ACHN (cell line): ENCODE measurements at regions not wholly inside any gene's neighbourhood (a gene's known extent, or its start where the extent isn't known, plus 50 kb on each side); places are given as distances from the start of the nearest gene placed in this dataset.
A peak's percentile ranks its signal among the peaks of the same experiment; 100 is the strongest.
"Not testable (repeated sequence)": the region's sequence is repeated elsewhere in the genome, so short reads cannot be mapped to it uniquely, and the experiment has no call there.

Experiments
- DNase-seq: peaks from one replicate; pipeline ENCODE4 v3.0.0-alpha.2; 2015
- in situ Hi-C: cut with HindIII; loops from 2 replicates; pipeline ENCODE4 v1.10.0; 2017; ENCODE audit warnings: low sequenced_read_pairs, low pct_ligation_motif_present, low pct_unique_long_range_greater_than_20kb

DNA sequence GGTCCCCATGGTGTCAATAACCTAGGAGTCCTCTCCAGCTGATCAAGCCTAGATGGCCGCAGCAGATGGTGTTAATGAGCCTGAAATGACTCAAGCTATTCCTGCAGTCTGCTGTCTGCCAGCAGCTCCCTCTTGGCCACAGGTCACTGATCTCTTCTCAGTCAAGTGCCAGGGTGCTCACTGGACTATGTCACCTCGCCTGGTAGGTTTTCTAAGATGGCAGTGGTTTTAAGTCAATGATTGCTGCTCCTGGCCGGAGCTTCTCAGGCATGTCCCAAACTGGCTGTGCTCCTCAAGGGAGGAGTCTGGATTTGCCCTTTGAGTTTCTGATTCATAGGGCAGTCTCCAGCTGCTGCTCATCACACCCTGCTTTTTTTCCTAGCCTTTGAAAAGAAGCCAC, 58.6 kb upstream of the SHISA6 start:
- peak; percentile 92 for DNase-seq
- in situ Hi-C loops, result no loop called here

DNA sequence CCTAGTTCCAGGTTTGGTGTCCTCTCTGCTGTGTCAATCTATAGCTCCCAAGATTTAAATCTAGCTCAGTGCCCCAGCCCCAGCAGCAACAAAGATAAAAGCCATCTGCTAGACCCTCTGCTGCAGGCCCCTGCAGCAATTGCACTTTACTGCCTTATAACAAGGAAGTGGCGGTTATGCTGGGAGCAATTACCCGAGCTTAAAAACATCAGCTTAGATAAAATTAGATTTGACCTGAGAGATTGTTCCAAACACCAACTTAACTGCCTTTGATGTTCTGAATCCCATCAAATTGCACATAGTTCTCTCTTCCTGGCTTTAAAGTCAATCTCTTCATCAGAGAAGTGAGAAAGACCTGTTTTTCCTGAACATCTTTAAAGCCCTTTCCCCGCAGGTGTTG, 62.4 kb upstream of the SHISA6 start:
- in situ Hi-C loops, result no loop called here
- no peak for DNase-seq

DNA sequence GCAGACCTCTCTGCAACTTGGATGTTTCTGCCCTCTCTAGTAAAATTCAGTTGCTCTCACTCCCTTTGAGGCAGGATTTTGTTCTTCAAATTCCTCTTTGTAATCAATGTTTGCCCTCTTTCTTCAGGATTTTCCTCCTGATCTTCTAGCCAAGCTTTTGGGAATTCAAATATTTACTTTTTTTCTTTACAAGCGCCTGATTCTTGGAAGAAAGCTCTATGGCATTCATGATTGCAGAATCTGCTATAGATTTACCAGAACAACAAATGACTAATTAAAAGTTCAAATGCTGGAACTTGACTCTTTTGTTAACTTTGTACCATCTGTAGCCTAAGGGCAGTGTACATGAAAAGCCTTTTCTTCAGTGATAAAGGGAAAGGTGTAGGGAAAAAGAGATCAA, 63.7 kb upstream of the SHISA6 start:
- no peak for DNase-seq
- in situ Hi-C loops, result no loop called here

DNA sequence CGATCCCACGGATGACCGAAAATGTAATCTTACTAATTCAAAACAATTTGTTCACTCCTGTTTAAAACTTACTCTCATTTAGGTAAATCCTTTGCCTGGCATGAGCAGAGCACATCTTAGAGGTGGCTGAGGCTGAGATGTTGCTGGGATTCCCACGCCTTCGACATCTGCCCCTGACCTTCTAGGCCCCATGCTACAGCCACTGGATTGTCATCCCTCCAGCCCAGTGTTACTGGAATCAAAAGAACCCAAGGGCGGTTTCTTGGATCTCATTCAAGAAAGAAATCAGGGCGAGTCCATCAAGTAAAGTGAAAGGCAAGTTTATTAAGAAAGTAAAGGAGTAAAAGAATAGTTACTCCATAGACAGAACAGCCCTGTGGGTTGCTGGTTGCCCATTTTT, 64.5 kb upstream of the SHISA6 start:
- no peak for DNase-seq
- in situ Hi-C loops, result no loop called here

DNA sequence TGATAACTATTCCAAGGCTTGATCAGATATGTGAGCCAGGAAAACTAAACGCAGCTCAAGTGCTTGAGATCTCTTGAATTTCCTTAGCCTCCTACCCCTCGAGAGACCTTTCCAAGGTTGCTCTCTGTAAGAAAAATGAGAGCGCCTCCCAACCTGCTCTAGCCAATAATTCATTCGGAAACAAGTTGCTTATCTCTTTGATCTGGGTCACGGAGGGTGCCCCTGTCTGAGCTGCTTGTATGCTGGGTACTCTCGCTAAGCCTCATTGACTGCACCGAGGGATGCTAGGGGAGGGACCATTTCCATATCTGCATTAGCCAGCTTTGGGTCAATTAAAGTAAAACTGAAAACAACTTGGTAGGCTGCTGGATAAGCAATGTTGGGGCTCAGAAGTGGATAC, 70.1 kb upstream of the SHISA6 start:
- DNase-seq, result no peak
- in situ Hi-C loops, result no loop called here

DNA sequence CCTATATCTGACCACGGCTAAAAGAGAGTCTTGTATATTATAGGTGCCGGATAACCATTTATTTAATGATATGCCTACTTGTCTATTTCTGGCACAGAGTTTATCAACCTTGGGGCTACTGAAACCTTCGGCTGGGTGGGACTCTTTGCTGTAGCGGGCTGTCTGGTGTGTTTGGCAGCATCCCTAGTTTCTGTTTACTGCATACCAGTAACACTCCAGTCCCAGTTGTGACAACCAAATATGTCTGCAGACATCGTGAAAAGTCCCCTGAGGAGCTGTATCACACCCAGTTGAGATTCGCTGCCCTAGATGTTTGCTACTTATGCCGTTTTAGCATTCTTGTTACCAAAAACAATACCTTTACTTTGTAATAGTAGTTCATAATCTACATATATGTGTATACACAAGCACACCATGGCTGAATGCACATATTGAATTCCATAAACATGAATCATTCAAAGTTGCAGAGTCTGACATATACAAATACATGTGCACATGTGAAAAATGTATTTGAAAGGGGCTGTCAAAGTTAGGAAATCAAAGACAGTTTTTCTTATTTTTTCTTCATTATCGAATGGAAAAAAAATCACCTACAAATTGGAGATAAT, 89.1 kb upstream of the SHISA6 start:
- in situ Hi-C loops, result no loop called here
- no peak for DNase-seq

DNA sequence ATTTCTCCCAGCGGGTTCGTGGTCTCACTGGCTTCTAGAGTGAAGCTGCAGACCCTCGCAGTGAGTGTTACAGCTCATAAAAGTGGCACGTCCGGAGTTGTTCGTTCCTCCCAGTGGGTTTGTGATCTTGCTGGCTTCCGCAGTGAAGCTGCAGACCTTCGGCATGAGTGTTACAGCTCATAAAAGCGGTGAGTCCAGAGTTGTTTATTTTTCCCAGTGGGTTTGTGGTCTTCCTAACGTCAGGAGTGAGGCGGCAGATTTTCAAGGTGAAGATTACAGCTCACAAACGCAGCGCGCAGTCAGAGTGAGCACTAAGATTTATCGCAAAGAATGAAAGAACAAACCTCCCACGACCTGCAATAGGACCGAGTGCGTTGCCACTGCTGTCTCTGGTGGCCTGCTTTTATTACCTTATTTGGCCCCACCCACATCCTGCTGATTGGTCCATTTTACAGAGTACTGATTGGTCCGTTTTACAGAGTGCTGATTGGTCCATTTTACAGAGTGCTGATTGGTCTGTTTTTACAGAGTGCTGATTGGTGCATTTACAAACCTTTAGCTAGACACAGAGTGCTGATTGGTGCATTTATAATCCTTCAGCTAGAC, 90.0 kb upstream of the SHISA6 start:
- DNase-seq, in situ Hi-C loops: not testable (repeated sequence)

DNA sequence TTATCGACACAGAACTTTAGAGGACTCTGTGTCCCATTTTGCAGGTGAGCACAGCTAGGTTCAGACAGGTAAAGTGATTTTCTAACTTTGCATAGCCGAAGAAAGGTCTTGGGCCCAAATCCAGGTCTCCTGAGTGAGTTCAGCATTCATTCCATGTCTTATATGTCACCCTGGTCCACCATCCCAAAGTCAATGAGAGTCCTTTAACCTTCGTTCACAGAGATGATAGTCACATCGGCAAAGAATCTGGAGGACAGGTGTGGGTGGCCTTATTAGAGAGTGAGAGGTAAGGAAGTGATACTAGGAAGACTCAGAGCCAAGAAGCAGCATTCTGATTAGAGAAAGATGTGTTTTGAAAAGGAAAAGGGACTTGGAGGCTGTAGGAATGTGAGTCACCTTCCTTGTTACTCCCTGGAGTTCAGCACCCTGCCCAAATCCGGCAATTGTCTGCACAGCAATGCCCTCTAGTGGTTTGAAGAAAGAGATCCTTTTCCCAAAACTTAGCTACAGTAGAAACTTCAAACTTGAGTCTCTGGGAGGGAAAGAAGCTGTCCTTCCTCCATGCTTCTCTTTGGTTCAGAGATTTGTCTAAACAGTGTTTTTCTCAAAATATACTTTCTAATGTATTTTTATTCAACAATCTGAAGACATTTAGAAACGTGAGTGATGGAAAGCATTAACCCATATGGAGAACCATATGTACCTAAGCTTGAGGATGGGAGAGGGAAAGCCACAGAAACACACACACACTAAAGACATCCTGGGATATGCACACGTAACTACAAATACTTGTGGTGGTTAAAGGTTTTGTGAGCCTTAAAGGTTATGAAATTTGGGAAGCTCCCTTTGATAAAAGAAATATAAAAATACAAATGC, 96.4 kb upstream of the SHISA6 start:
- in situ Hi-C loops, result no loop called here
- peak; percentile 58 for DNase-seq

DNA sequence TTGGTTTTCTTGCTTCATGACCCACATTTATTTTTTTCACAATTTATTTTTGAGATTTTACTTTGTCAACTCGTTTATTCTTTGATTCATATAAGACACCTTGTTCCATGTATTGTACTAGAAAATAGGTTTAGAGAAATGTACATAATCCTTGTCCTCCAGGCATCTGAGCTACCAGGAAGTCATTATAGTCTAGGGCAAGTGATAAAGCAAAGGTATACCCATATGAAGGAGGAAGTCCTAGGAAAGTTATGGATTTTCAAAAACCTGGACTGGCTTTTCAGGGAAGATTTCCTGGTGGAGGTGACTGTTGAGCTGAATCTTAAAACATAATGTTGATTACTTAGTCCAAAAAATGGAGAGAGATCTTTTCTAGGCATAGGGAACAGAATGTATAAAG, 98.8 kb upstream of the SHISA6 start:
- no peak for DNase-seq
- in situ Hi-C loops, result no loop called here

DNA sequence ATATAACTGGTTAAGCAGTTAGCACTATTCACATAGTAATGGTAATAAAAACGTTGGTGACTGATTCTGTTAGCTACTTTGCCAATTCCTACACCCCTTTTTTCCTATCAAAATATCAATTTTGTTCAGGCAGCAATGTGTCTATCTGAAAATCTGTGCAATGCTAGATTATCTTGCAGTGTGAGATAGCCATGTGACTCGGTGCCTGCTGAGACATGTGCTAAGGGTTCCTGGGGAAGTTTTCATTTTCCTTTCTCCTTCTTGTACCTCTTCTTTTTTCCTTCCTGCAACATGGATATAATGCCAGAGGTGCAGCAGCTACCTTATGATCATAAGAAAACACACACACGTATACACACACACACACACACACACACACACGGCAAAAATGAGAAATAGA, 100.5 kb upstream of the SHISA6 start:
- no peak for DNase-seq
- in situ Hi-C loops, result no loop called here

DNA sequence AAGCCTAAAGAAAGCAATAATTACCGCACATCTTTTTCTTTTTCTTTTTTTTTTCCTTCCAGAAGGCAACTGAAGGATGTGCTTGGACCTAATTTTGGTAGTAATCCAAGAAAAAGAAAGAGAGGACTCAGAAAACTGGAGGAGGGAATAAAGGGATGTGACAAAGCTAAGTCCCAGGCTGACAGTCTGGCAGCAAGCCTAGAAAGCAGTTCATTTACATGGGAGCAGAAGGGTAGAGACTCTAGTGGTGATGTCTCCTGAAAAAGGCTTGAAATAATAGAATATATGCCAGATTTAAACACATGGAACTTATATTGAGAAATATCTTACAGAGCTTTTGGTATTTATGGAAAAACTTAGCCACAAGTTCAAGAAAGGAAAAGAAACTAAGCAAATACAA, 101.0 kb upstream of the SHISA6 start:
- in situ Hi-C loops, result no loop called here
- no peak for DNase-seq

DNA sequence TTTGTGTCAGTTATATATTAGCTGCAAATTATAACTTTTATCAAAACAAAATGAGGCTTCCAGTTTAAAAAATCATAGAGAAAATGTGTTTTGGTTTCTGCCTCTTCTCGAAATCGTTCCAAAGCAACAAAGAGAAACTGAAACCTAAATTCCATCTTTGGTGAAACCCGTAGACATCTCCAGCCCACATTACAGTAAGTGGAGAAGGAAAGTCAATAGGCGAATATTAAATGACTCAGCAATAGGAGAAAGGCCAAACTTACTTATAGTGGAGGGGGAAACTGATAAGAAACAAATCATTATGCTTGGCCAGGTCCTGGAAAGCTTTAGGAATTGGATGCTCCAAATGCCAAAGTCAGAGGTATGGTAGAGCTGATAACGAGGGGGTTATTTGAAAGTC, 103.0 kb upstream of the SHISA6 start:
- DNase-seq, result no peak
- in situ Hi-C loops, result no loop called here

DNA sequence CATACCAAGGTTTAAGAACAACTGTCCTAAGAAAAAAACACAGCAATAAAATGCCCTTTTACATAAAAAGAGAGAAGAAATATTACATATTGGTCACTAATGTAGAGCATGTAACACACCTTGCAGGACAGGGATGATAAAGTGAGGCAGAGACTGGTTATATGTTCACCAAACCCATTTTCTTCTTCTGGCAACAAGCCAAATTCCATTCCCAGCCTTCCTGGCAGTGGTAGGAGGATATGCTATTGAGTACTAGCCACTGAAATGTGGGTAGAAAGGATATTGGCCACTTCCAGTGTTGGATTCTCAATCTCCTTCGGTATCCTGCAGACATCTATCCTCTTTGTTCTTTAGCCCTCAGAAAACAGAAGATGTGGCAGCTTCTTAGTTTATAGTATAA, 105.2 kb upstream of the SHISA6 start:
- no peak for DNase-seq
- in situ Hi-C loops, result no loop called here

DNA sequence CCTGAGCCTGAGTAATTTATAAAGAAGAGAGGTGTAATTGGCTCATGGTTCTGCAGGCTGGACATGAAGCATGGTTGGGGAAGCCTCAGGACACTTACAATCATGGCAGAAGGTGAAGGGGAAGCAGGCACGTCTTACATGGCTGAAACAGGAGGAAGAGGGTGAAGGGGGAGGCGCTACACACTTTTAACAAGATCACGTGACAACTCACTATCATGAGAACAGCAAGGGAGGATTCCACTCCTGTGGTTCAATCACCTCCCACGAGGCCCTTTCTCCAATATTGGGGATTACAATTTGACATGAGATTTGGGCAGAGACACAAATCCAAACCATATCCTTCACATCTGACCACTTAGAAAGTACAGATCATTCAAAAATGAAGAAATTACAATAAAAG, 110.6 kb upstream of the SHISA6 start:
- in situ Hi-C loops, result no loop called here
- no peak for DNase-seq

DNA sequence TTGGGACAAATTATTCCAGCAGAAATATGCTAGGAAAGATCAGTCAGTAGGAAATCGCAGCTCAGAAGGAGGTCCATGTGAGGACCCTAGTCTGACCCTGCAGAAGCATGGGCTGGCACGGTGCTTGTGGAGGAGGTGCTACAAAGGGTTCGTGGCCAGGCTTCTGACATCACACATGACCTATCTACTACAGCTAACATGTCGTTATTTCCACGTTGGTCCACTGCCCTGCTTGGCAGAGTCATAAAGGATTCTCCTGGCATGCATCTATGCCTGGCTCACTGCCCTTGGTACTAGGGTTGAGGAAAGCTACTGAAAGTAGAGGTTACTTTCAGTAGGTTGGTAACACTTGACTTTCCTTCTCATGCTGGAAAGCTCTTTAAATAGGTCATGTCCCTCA, 118.1 kb upstream of the SHISA6 start:
- no peak for DNase-seq
- in situ Hi-C loops, result no loop called here

DNA sequence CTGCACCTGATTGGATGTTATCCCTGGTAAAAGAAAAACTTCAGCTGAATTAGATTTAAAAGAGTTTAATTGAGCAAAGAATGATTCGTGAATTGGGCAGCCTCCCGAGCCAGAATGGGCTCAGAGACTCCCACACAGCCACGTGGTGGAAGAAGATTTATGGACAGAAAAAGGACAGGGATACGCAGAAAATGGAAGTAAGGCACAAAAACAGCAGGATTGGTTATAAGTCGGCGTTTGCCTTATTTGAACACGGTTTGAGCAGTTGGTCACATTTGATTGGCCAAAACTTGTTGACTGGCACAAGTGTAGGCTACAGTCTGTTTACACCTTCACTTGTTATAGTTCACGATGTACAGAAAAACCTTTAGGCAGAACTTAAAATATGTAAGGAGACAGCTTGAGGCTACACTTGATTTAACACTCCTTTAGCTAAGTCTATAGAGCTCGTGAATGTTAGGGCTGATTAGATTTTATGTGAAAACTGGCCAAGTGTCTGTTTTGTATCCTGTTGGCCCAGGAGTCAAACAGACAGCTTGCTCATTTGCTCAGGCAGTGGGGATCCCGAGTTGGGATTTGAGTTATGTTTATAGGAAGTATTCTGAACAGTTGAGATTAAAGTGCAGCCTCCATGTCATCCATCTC, 119.5 kb upstream of the SHISA6 start:
- in situ Hi-C loops, result no loop called here
- no peak for DNase-seq

DNA sequence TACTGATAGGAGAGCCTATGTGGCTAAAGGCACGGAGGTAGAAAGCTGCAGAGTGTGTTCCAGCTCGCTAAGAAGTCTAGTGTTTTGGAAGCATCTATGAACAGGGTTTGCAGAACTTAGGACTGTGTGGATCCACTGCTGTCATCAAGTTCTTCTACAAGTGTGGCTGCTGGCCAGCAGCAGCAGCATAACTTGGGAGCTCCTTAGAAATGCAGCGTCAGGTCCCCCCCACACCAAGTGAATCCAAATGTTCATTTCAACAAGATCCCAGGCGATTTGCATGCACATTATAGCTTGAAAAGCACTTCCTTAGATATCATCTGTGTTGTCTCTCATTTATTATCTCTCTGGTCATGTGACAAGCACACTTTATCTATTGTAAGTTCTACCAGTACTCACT, 131.9 kb upstream of the SHISA6 start:
- in situ Hi-C loops, result no loop called here
- DNase-seq, result no peak

DNA sequence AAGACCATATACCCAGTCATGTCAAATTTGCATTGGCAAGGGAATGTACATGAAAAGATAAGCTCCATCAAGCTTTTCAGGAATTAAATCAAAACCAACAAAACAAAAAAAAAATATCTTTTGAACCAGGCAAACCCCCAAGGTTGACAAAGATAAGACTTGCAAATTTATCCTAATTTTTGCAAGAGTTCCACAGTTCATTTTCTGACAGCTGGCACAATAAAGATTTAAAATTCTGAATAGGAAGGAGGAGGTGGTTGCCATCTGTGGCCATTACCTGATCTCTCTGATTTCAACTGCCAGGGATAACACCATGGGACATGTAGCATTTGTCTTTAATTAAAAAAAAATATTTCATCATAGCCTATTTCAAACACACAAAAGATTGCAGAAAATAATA, 135.9 kb upstream of the SHISA6 start:
- no peak for DNase-seq
- in situ Hi-C loops, result no loop called here

DNA sequence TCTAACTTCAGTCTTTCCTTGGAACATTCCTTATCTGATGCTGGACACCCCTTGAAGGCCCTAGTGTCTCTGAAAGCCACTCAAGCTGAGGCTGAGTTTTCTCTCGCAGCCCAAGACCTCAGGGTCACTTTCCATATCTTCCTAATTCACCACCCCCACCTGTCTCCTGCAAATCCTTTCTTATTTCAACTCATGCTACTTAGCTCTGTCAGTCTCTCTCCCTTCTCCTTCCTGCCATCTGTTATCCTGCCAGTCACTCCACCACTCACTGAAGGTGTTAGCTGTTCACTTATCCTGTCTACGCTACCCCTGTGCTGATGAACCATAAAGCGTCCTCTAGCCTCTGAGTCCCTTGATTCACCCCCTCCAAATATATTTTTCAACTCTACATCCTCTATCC, 143.9 kb upstream of the SHISA6 start:
- no peak for DNase-seq
- in situ Hi-C loops, result no loop called here
